ENCODE measurements at regions not wholly inside any gene's neighbourhood (a gene's known extent, or its start where the extent isn't known, plus 50 kb on each side); places are given as distances from the start of the nearest gene placed in this dataset.

GRCh38 chr14:76706811-76707210 lies 54.5 kb upstream of the VASH1 start:
- TF ChIP-seq EZH2 (IDR thresholded peaks at IDR 0.05; ENCODE audit: insufficient read depth, poor library complexity, severe bottlenecking) (no peak), EZH2phosphoT487 (IDR thresholded peaks at IDR 0.05; ENCODE audit: insufficient read depth, low read depth) (no peak)

All from GM23248 (cell line).